Astrocyte of the cerebellum (primary cell): ENCODE measurements at regions not wholly inside any gene's neighbourhood (a gene's known extent, or its start where the extent isn't known, plus 50 kb on each side); places are given as distances from the start of the nearest gene placed in this dataset.

Experiments
- DNase-seq: peaks from one replicate; pipeline ENCODE4 v3.0.0-alpha.2; 2011; ENCODE audit warnings: low read depth
- H3K4me3 ChIP-seq: 2 replicates; pipeline ENCODE4 v1.5.1; 2011; ENCODE audit warnings: mild to moderate bottlenecking, low read depth, low read length, moderate library complexity
- CTCF ChIP-seq: IDR thresholded peaks from 2 replicates; pipeline ENCODE4 v1.5.1; 2012; ENCODE audit warnings: low read length, low read depth, moderate library complexity, mild to moderate bottlenecking; ENCODE audit errors: missing control alignments
- in situ Hi-C: cut with HindIII; loops from 2 replicates; pipeline ENCODE4 v1.10.0; 2017; ENCODE audit warnings: low sequenced_read_pairs

- no peak overlapping the region for H3K4me3 ChIP-seq
- no peak for TF ChIP-seq CTCF
- DNase-seq = no peak
- in situ Hi-C loops = no loop called here
These were observed 1114.6 kb upstream of the KLHL29 start for GRCh38 chr2:22270341-22270740.

- in situ Hi-C loops = no loop called here
- no peak for TF ChIP-seq CTCF
These were observed 1111.1 kb upstream of the KLHL29 start for GRCh38 chr2:22273853-22274252.

GRCh38 chr2:22274661-22275060, 1110.3 kb upstream of the KLHL29 start:
- in situ Hi-C loops = no loop called here
- TF ChIP-seq CTCF = no peak
- DNase-seq = no peak
- H3K4me3 ChIP-seq = no peak overlapping the region

More at GRCh38 chr2:22273853-22274252, 1111.1 kb upstream of the KLHL29 start:
- DNase-seq = no peak
- H3K4me3 ChIP-seq = no peak overlapping the region

GRCh38 chr2:22276696-22277095, 1108.3 kb upstream of the KLHL29 start:
- H3K4me3 ChIP-seq = no peak overlapping the region
- TF ChIP-seq CTCF = no peak
- no peak for DNase-seq
- in situ Hi-C loops = no loop called here

- in situ Hi-C loops = no loop called here
- no peak overlapping the region for H3K4me3 ChIP-seq
- DNase-seq = no peak
- no peak for TF ChIP-seq CTCF
These were observed 1105.4 kb upstream of the KLHL29 start for GRCh38 chr2:22279541-22279940.

- in situ Hi-C loops = no loop called here
- H3K4me3 ChIP-seq = no peak overlapping the region
- TF ChIP-seq CTCF = no peak
- peak; percentile 39 for DNase-seq
These were observed 1103.9 kb upstream of the KLHL29 start for GRCh38 chr2:22281033-22281432.

- no peak overlapping the region for H3K4me3 ChIP-seq
- TF ChIP-seq CTCF = no peak
- in situ Hi-C loops = no loop called here
- no peak for DNase-seq
These were observed 1102.8 kb upstream of the KLHL29 start for GRCh38 chr2:22282220-22282619.
